ENCODE measurements at regions not wholly inside any gene's neighbourhood (a gene's known extent, or its start where the extent isn't known, plus 50 kb on each side); places are given as distances from the start of the nearest gene placed in this dataset.

GRCh38 chr11:104541701-104542100 is 356.6 kb downstream of the CASP12 start:
- BruUV-seq (replicated peaks) = no TSS peak
- CTCF ChIA-PET = no interaction called here
- Histone ChIP-seq H3K27me3 (ENCODE audit: low read length) (no peaks in the 10 kb centered on the region), H3K9me3 (ENCODE audit: low read length) (no peaks in the 10 kb centered on the region), H3K79me2 (ENCODE audit: low read length) (no peaks in the 10 kb centered on the region), H3K4me3 (ENCODE audit: low read length) (no peak overlapping the region), H3F3A (ENCODE audit: low read length, unreplicated experiment) (no peaks in the 10 kb centered on the region), H3K9me2 (replicated peaks; ENCODE audit: low read length) (no peaks in the 10 kb centered on the region), H3K27ac (ENCODE audit: low read length) (no peak overlapping the region), H3K36me3 (ENCODE audit: low read depth, low read length) (no peaks in the 10 kb centered on the region), H3K4me2 (ENCODE audit: low read length) (no peak overlapping the region), H2AFZ (ENCODE audit: low read length) (no peak overlapping the region), H4K20me1 (ENCODE audit: low read length) (no peaks in the 10 kb centered on the region), H3K9ac (ENCODE audit: low read length) (no peak overlapping the region), H3K4me1 (ENCODE audit: insufficient read depth, low read length) (no peaks in the 10 kb centered on the region)
- ATAC-seq = no peak
- intact Hi-C loops (cut with micrococcal nuclease) = no loop called here
- no peak for TF ChIP-seq EZH2phosphoT487 (IDR thresholded peaks at IDR 0.05; ENCODE audit: borderline replicate concordance, low read length)
- no peak for TF ChIP-seq EZH2 (IDR thresholded peaks at IDR 0.05; ENCODE audit: low read length, unreplicated experiment)
- TF ChIP-seq CTCF (conservative IDR thresholded peaks at IDR 0.05; ENCODE audit: low read depth, low read length) = no peak
- no peak for DNase-seq
- POLR2A ChIA-PET (ENCODE audit: unreplicated experiment) = no interaction called here

- Histone ChIP-seq H3K27me3 (ENCODE audit: low read length) (no peaks in the 10 kb centered on the region), H3K79me2 (ENCODE audit: low read length) (no peaks in the 10 kb centered on the region), H3K27ac (ENCODE audit: low read length) (no peak overlapping the region), H3K9me3 (ENCODE audit: low read length) (no peaks in the 10 kb centered on the region), H3K4me3 (ENCODE audit: low read length) (no peak overlapping the region), H3K4me1 (ENCODE audit: insufficient read depth, low read length) (peaks cover 8% of the 10 kb centered on the region), H2AFZ (ENCODE audit: low read length) (no peak overlapping the region), H3K4me2 (ENCODE audit: low read length) (no peak overlapping the region), H3F3A (ENCODE audit: low read length, unreplicated experiment) (no peaks in the 10 kb centered on the region), H4K20me1 (ENCODE audit: low read length) (no peaks in the 10 kb centered on the region), H3K9ac (ENCODE audit: low read length) (no peak overlapping the region), H3K36me3 (ENCODE audit: low read depth, low read length) (no peaks in the 10 kb centered on the region), H3K9me2 (replicated peaks; ENCODE audit: low read length) (no peaks in the 10 kb centered on the region)
- intact Hi-C loops (cut with micrococcal nuclease) = no loop called here
- DNase-seq = no peak
- ATAC-seq = no peak
- ChIA-PET CTCF (no interaction called here), POLR2A (ENCODE audit: unreplicated experiment) (no interaction called here)
- TF ChIP-seq EZH2phosphoT487 (IDR thresholded peaks at IDR 0.05; ENCODE audit: borderline replicate concordance, low read length) (no peak), CTCF (conservative IDR thresholded peaks at IDR 0.05; ENCODE audit: low read depth, low read length) (no peak), EZH2 (IDR thresholded peaks at IDR 0.05; ENCODE audit: low read length, unreplicated experiment) (no peak)
- BruUV-seq (replicated peaks) = no TSS peak
These were observed 359.9 kb downstream of the CASP12 start for GRCh38 chr11:104538313-104538712.

GRCh38 chr11:104534278-104534677 is 364.0 kb downstream of the CASP12 start:
- no peaks in the 10 kb centered on the region for H3K79me2 ChIP-seq (ENCODE audit: low read length)
- H3K9ac ChIP-seq (ENCODE audit: low read length) = no peak overlapping the region
- DNase-seq (peak; percentile 69), ATAC-seq (peak; percentile 91)
- no peaks in the 10 kb centered on the region for H3F3A ChIP-seq (ENCODE audit: low read length, unreplicated experiment)
- H3K4me2 ChIP-seq (ENCODE audit: low read length) = peak overlapping the region; percentile 62
- H3K27ac ChIP-seq (ENCODE audit: low read length) = peak overlapping the region; percentile 10
- no peak overlapping the region; the same call in 1 of the 2 replicates for H3K4me3 ChIP-seq (ENCODE audit: low read length)
- BruUV-seq (replicated peaks) = no TSS peak
- H3K27me3 ChIP-seq (ENCODE audit: low read length) = no peaks in the 10 kb centered on the region
- TF ChIP-seq CTCF (conservative IDR thresholded peaks at IDR 0.05; ENCODE audit: low read depth, low read length) (peak; percentile 30), EZH2 (IDR thresholded peaks at IDR 0.05; ENCODE audit: low read length, unreplicated experiment) (no peak)
- H3K9me2 ChIP-seq (replicated peaks; ENCODE audit: low read length) = no peaks in the 10 kb centered on the region
- intact Hi-C loops (cut with micrococcal nuclease) = no loop called here
- ChIA-PET CTCF (no interaction called here), POLR2A (ENCODE audit: unreplicated experiment) (no interaction called here)
- peak overlapping the region; percentile 73 for H2AFZ ChIP-seq (ENCODE audit: low read length)
- no peaks in the 10 kb centered on the region for H4K20me1 ChIP-seq (ENCODE audit: low read length)
- no peaks in the 10 kb centered on the region for H3K36me3 ChIP-seq (ENCODE audit: low read depth, low read length)
- peaks cover 11% of the 10 kb centered on the region for H3K4me1 ChIP-seq (ENCODE audit: insufficient read depth, low read length)
- no peaks in the 10 kb centered on the region for H3K9me3 ChIP-seq (ENCODE audit: low read length)

Data from PC-3 (cell line).